ENCODE measurements at regions not wholly inside any gene's neighbourhood (a gene's known extent, or its start where the extent isn't known, plus 50 kb on each side); places are given as distances from the start of the nearest gene placed in this dataset.
"Not testable (repeated sequence)": the region's sequence is repeated elsewhere in the genome, so short reads cannot be mapped to it uniquely, and the experiment has no call there.

DNA sequence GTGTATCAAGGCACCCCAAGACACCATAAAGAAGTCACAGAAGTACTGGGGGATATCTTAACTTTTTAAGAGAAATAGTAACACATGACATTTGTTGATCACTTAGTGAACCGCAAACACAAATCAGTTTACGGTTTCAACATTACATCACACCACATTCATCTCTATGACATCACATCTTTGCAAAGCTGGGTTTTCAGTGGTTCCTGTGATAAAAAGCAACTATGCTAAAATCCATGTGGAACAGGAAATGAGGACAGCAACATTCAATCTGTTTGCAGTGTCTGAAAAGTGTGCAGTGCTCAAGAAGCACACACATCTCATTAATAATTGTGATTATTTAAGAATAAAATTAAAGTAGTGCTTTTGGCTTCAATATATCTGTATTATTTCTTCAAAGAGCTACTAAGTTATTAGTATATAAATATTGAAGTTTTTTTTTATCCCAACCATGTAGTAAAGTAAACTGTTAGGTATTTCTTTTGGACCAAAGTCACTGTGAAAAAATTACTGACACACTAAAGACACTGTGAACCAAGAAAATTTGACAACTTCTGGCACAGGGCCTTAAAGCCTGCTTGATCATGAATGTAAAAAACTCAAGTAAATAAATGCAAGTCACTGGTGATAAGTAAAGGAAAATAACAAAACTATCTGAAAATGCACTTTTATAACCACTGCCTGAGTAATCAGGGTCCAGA, 156.0 kb upstream of the SOX6 start:
- no peak for TF ChIP-seq EZH2 (IDR thresholded peaks at IDR 0.05; ENCODE audit: low read depth)
- TF ChIP-seq, protein P1, sequence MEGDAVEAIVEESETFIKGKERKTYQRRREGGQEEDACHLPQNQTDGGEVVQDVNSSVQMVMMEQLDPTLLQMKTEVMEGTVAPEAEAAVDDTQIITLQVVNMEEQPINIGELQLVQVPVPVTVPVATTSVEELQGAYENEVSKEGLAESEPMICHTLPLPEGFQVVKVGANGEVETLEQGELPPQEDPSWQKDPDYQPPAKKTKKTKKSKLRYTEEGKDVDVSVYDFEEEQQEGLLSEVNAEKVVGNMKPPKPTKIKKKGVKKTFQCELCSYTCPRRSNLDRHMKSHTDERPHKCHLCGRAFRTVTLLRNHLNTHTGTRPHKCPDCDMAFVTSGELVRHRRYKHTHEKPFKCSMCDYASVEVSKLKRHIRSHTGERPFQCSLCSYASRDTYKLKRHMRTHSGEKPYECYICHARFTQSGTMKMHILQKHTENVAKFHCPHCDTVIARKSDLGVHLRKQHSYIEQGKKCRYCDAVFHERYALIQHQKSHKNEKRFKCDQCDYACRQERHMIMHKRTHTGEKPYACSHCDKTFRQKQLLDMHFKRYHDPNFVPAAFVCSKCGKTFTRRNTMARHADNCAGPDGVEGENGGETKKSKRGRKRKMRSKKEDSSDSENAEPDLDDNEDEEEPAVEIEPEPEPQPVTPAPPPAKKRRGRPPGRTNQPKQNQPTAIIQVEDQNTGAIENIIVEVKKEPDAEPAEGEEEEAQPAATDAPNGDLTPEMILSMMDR (conservative IDR thresholded peaks at IDR 0.05): no peak
- Histone ChIP-seq H2AFZ (no peak overlapping the region), H3K27ac (no peak overlapping the region), H3K36me3 (ENCODE audit: low read depth) (no peaks in the 10 kb centered on the region), H3K9me3 (ENCODE audit: insufficient read depth, low read depth) (no peaks in the 10 kb centered on the region), H3F3A (ENCODE audit: insufficient read depth, low read depth) (no peaks in the 10 kb centered on the region), H3K4me2 (no peak overlapping the region), H4K20me1 (ENCODE audit: insufficient read depth) (no peaks in the 10 kb centered on the region), H3K4me3 (no peak overlapping the region), H3K27me3 (ENCODE audit: insufficient read depth, low read depth) (no peaks in the 10 kb centered on the region), H3K4me1 (replicated peaks; ENCODE audit: insufficient read depth) (no peaks in the 10 kb centered on the region), H3K79me2 (ENCODE audit: low read depth) (no peaks in the 10 kb centered on the region), H3K9me2 (ENCODE audit: insufficient read depth) (no peaks in the 10 kb centered on the region)
- intact Hi-C loops (cut with micrococcal nuclease; ENCODE audit: unreplicated experiment): no loop called here
- DNase-seq: no peak
- no TSS peak for BruUV-seq (replicated peaks)
- ChIA-PET POLR2A (ENCODE audit: unreplicated experiment) (interaction anchor here (0.6 kb wide), 1 partner anchor 14 kb away, joined by 7 read pairs; no protein-coding TSS in a partner anchor), CTCF (no interaction called here)

DNA sequence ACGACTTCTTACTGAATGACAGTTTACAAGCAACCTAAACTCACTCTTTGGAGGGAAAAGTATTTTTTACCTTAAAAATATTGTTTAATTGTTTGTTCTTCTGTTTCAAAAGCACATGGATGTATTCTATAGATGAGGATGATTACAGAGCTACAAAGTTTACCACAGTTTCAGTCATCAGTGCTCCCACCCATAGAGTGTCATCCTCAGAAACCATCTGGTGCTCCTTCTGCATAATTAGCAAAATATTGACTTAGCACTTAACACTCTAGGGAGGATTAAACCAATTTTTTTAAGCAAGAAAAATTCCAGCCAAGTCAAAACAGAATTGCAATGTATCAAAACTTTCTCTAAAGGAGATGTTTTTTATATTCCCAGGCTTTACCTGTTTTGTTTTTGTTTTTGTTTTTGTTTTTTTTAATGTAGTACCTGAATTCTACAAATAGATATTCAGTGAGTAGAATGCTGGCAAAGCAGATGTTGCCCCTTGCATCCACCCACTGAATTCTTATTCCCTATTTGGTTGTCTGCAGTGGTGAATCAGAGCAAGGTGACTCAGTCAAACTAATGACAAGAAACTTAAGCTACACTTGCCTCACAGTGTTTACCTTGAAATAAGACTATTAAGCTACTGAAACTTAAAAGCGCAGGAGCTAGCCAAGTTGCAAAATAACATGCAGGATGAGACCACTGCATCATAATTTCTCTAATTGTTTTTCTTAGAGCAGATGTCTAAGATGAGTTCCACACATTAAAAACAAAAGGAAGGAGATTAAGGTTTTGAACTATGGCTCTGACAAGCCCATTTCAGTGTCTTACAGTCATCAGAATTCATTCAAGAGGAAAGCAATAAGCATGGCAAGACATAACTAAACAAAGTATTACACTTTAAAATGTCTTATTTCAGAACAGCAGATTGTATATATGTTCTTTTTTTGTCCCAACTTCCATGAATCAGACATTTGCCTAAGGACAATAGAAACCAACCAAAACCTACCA, 155.1 kb upstream of the SOX6 start:
- H3K4me1 ChIP-seq (replicated peaks; ENCODE audit: insufficient read depth): no peaks in the 10 kb centered on the region
- POLR2A ChIA-PET (ENCODE audit: unreplicated experiment): interaction anchor here (0.6 kb wide), 1 partner anchor 15 kb away, joined by 7 read pairs; no protein-coding TSS in a partner anchor
- CTCF ChIA-PET: no interaction called here
- H3K27ac ChIP-seq: no peak overlapping the region
- H3K4me3 ChIP-seq: no peak overlapping the region
- intact Hi-C loops (cut with micrococcal nuclease; ENCODE audit: unreplicated experiment): no loop called here
- H3K9me3 ChIP-seq (ENCODE audit: insufficient read depth, low read depth): no peaks in the 10 kb centered on the region
- H3K79me2 ChIP-seq (ENCODE audit: low read depth): no peaks in the 10 kb centered on the region
- no peak for DNase-seq
- no peaks in the 10 kb centered on the region for H3K36me3 ChIP-seq (ENCODE audit: low read depth)
- no peaks in the 10 kb centered on the region for H4K20me1 ChIP-seq (ENCODE audit: insufficient read depth)
- H3K9me2 ChIP-seq (ENCODE audit: insufficient read depth): no peaks in the 10 kb centered on the region
- no peaks in the 10 kb centered on the region for H3F3A ChIP-seq (ENCODE audit: insufficient read depth, low read depth)
- TF ChIP-seq, protein P1 (conservative IDR thresholded peaks at IDR 0.05): no peak
- TF ChIP-seq EZH2 (IDR thresholded peaks at IDR 0.05; ENCODE audit: low read depth): no peak
- H2AFZ ChIP-seq: no peak overlapping the region
- no TSS peak for BruUV-seq (replicated peaks)
- H3K27me3 ChIP-seq (ENCODE audit: insufficient read depth, low read depth): no peaks in the 10 kb centered on the region
- H3K4me2 ChIP-seq: no peak overlapping the region

- no peak overlapping the region for H2AFZ ChIP-seq
- CTCF ChIA-PET: no interaction called here
- H3K27ac ChIP-seq: no peak overlapping the region
- no peaks in the 10 kb centered on the region for H3K79me2 ChIP-seq (ENCODE audit: low read depth)
- POLR2A ChIA-PET (ENCODE audit: unreplicated experiment): no interaction called here
- DNase-seq: no peak
- no peaks in the 10 kb centered on the region for H3K27me3 ChIP-seq (ENCODE audit: insufficient read depth, low read depth)
- no peaks in the 10 kb centered on the region for H3K9me2 ChIP-seq (ENCODE audit: insufficient read depth)
- H3K9me3 ChIP-seq (ENCODE audit: insufficient read depth, low read depth): no peaks in the 10 kb centered on the region
- no peak overlapping the region for H3K4me3 ChIP-seq
- intact Hi-C loops (cut with micrococcal nuclease; ENCODE audit: unreplicated experiment): no loop called here
- H3K4me1 ChIP-seq (replicated peaks; ENCODE audit: insufficient read depth): no peaks in the 10 kb centered on the region
- no peaks in the 10 kb centered on the region for H3F3A ChIP-seq (ENCODE audit: insufficient read depth, low read depth)
- BruUV-seq (replicated peaks): no TSS peak
- H3K4me2 ChIP-seq: no peak overlapping the region
- H3K36me3 ChIP-seq (ENCODE audit: low read depth): no peaks in the 10 kb centered on the region
- no peaks in the 10 kb centered on the region for H4K20me1 ChIP-seq (ENCODE audit: insufficient read depth)
- TF ChIP-seq, protein P1 (conservative IDR thresholded peaks at IDR 0.05): no peak
- no peak for TF ChIP-seq EZH2 (IDR thresholded peaks at IDR 0.05; ENCODE audit: low read depth)
Measured at GRCh38 chr11:16505481-16505880, 149.1 kb upstream of the SOX6 start.

GRCh38 chr11:16503891-16504290, 147.5 kb upstream of the SOX6 start:
- POLR2A ChIA-PET (ENCODE audit: unreplicated experiment); H3K27me3 ChIP-seq (ENCODE audit: insufficient read depth, low read depth); H3K9me3 ChIP-seq (ENCODE audit: insufficient read depth, low read depth); BruUV-seq (replicated peaks); H3K27ac ChIP-seq; H3K9me2 ChIP-seq (ENCODE audit: insufficient read depth); H3K4me1 ChIP-seq (replicated peaks; ENCODE audit: insufficient read depth); CTCF ChIA-PET; DNase-seq; intact Hi-C loops (cut with micrococcal nuclease; ENCODE audit: unreplicated experiment); H3K36me3 ChIP-seq (ENCODE audit: low read depth); H3K79me2 ChIP-seq (ENCODE audit: low read depth); H3K4me2 ChIP-seq; H3K4me3 ChIP-seq; H2AFZ ChIP-seq; H3F3A ChIP-seq (ENCODE audit: insufficient read depth, low read depth); H4K20me1 ChIP-seq (ENCODE audit: insufficient read depth): not testable (repeated sequence)
